Transverse colon (tissue), 4 donors: ENCODE measurements at regions not wholly inside any gene's neighbourhood (a gene's known extent, or its start where the extent isn't known, plus 50 kb on each side); places are given as distances from the start of the nearest gene placed in this dataset.

Experiments used
- EP300 ChIP-seq: sonication (generic); formaldehyde crosslinking; IDR thresholded peaks from one replicate; pipeline ENCODE4 v1.6.1; 2017; ENCODE audit warnings: antibody characterized with exemption, low read depth
- POLR2A ChIP-seq: fragments of 450-650 bp; IDR thresholded peaks from one replicate; pipeline ENCODE4 v1.6.1; 2016; ENCODE audit warnings: antibody characterized with exemption, mild to moderate bottlenecking, moderate library complexity
- POLR2AphosphoS5 ChIP-seq, 3 donors: sonication (generic); formaldehyde crosslinking; IDR thresholded peaks; one replicate each; pipeline ENCODE4 v1.6.1; 2016; ENCODE audit warnings: antibody characterized with exemption in 3 of 3
- TF ChIP-seq, protein P1 (sequence below), 5 experiments: fragments of 200-600 bp in 3 of 5; fragments of 450-650 bp in 2 of 5; sonication (generic) in 3 of 5; IDR thresholded peaks; 1 replicate in 2 of 5; 2 replicates in 3 of 5; pipeline ENCODE4 v1.5.1; 2016 to 2017; ENCODE audit warnings: antibody characterized with exemption in 5 of 5, inconsistent platforms in 3 of 5, mild to moderate bottlenecking in 2 of 5, moderate library complexity in 1 of 5

DNA sequence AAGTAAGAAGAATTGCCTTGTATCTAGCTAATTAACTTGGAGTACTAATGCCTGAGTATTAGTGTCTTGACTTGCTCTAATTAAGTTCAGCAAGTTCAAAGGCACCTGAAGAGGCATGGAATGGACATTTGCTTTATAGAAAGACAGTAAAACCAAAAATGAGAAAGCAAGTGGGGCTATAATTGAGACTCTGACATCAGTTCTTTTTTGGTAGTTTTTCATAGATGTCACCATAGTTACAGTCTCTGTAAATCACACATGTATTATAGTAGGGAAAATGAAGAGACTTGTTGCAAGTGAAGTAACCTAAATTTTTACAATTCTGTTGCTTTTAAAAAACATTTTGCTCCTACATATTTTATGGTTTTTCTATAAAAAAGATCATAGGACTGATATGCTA is 178.0 kb downstream of the HIPK3 start:
- TF ChIP-seq POLR2AphosphoS5 (IDR thresholded peaks at IDR 0.05): no peak
- no peak for TF ChIP-seq POLR2A
- TF ChIP-seq, protein P1, sequence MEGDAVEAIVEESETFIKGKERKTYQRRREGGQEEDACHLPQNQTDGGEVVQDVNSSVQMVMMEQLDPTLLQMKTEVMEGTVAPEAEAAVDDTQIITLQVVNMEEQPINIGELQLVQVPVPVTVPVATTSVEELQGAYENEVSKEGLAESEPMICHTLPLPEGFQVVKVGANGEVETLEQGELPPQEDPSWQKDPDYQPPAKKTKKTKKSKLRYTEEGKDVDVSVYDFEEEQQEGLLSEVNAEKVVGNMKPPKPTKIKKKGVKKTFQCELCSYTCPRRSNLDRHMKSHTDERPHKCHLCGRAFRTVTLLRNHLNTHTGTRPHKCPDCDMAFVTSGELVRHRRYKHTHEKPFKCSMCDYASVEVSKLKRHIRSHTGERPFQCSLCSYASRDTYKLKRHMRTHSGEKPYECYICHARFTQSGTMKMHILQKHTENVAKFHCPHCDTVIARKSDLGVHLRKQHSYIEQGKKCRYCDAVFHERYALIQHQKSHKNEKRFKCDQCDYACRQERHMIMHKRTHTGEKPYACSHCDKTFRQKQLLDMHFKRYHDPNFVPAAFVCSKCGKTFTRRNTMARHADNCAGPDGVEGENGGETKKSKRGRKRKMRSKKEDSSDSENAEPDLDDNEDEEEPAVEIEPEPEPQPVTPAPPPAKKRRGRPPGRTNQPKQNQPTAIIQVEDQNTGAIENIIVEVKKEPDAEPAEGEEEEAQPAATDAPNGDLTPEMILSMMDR (IDR thresholded peaks at IDR 0.05): no peak
- TF ChIP-seq EP300: no peak
